AG04449 (cell line): ENCODE measurements at regions not wholly inside any gene's neighbourhood (a gene's known extent, or its start where the extent isn't known, plus 50 kb on each side); places are given as distances from the start of the nearest gene placed in this dataset.

Experiments
- CTCF ChIA-PET: fragments of 350-600 bp; formaldehyde crosslinking; extraction: SDS; loops from one replicate; lab custom pipeline; 2021; ENCODE audit warnings: antibody characterized with exemption; lab: Yijun Ruan, JAX
- POLR2A ChIA-PET: fragments of 400-600, 350-600 bp; formaldehyde crosslinking; extraction: SDS; loops from one replicate; lab custom pipeline; 2020; ENCODE audit warnings: antibody characterized with exemption, inconsistent platforms; lab: Yijun Ruan, JAX
- DNase-seq: peaks from one replicate; pipeline ENCODE4 v3.0.0-alpha.2; 2010; ENCODE audit warnings: low read depth, low spot score
- H3K4me3 ChIP-seq: 2 replicates; pipeline ENCODE4 v1.5.1; 2011; ENCODE audit warnings: low read depth, mild to moderate bottlenecking, control low read depth, low read length
- TF ChIP-seq, protein P1 (sequence below): IDR thresholded peaks from one replicate; pipeline ENCODE4 v1.5.1; 2011; ENCODE audit warnings: mild to moderate bottlenecking, moderate library complexity, low read length, control low read depth, inconsistent platforms; ENCODE audit not compliant: insufficient read depth; ENCODE audit errors: missing control alignments

- CTCF ChIA-PET = no interaction called here
- POLR2A ChIA-PET = no interaction called here
- DNase-seq = no peak
- TF ChIP-seq, protein P1, sequence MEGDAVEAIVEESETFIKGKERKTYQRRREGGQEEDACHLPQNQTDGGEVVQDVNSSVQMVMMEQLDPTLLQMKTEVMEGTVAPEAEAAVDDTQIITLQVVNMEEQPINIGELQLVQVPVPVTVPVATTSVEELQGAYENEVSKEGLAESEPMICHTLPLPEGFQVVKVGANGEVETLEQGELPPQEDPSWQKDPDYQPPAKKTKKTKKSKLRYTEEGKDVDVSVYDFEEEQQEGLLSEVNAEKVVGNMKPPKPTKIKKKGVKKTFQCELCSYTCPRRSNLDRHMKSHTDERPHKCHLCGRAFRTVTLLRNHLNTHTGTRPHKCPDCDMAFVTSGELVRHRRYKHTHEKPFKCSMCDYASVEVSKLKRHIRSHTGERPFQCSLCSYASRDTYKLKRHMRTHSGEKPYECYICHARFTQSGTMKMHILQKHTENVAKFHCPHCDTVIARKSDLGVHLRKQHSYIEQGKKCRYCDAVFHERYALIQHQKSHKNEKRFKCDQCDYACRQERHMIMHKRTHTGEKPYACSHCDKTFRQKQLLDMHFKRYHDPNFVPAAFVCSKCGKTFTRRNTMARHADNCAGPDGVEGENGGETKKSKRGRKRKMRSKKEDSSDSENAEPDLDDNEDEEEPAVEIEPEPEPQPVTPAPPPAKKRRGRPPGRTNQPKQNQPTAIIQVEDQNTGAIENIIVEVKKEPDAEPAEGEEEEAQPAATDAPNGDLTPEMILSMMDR = no peak
- no peak overlapping the region for H3K4me3 ChIP-seq
Observed at GRCh38 chr20:6886065-6886729, 118.7 kb downstream of the BMP2 start.

DNA sequence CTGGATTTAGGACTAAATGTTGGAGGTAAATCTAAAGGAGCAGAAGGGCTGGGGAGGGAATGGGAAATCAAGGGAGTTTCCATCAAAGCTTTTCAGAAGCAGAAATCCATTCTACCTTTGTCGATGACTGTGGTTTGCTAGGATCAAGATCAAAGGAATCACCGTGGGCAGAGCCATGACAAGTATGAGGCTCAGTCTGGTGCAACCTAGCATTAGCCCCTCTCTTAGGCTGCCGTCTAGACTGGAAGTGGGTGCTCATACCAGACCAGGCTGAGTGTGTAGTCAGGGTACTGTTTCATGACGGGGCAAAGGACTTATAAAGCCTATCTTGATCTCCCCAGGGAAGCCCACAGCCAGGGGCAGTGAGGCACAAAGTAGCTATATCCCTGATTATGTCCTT is 120.5 kb downstream of the BMP2 start:
- ChIA-PET CTCF (no interaction called here), POLR2A (no interaction called here)
- TF ChIP-seq, protein P1 = no peak
- H3K4me3 ChIP-seq = no peak overlapping the region
- DNase-seq = no peak

GRCh38 chr20:6888736-6889395 is 121.4 kb downstream of the BMP2 start:
- ChIA-PET POLR2A (no interaction called here), CTCF (no interaction called here)
- no peak for DNase-seq
- TF ChIP-seq, protein P1 = no peak
- H3K4me3 ChIP-seq = no peak overlapping the region

DNA sequence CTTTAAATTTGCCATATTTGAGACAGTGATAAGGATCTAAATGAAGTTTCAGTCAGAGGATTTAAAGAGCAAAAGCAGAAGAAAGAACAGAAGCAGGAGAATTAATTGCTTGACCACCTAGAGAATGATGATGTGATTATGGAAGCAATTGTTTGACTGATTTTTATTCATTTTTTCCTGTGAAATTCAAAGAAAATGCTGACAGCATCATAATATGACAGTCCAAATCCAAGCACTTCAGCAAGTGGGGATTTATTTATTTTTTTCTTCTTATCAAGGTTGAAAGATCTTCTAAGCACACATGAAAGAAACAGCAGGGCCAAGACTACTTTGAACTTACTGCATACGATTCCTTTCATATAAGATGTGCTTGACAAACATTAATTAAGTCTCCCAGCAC is 125.2 kb downstream of the BMP2 start:
- H3K4me3 ChIP-seq = no peak overlapping the region
- CTCF ChIA-PET = no interaction called here
- TF ChIP-seq, protein P1 = no peak
- POLR2A ChIA-PET = no interaction called here
- DNase-seq = no peak

DNA sequence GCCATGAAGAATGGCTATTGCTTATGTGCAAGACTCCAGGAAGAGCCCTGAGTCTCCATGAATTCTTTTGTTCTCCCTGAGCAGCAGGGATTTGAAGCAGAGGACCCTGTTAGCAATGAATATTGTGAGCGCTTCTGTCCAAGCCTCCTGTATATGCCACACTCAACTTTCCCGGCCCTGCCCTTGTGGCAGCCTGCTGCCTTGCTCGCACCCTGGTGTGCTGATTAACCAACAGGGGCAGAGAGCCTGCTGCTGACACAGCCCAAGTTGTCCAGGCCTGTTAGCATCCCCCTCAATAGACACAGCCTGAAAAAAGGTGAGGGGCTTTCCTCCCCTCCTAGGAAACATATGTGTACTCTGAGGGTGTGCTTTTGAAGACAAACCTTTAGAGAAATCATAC is 131.4 kb downstream of the BMP2 start:
- H3K4me3 ChIP-seq = no peak overlapping the region
- ChIA-PET CTCF (no interaction called here), POLR2A (no interaction called here)
- no peak for DNase-seq
- TF ChIP-seq, protein P1 = no peak

- TF ChIP-seq, protein P1 = no peak
- H3K4me3 ChIP-seq = no peak overlapping the region
- POLR2A ChIA-PET = no interaction called here
- CTCF ChIA-PET = no interaction called here
- no peak for DNase-seq
Observed at GRCh38 chr20:6906871-6907270, 139.4 kb downstream of the BMP2 start.
